ENCODE measurements at regions not wholly inside any gene's neighbourhood (a gene's known extent, or its start where the extent isn't known, plus 50 kb on each side); places are given as distances from the start of the nearest gene placed in this dataset.

- POLR2A ChIA-PET, result no interaction called here
- Mint-ChIP-seq H3K4me1 (ENCODE audit: low read depth) (no peaks in the 10 kb centered on the region), H3K36me3 (no peaks in the 10 kb centered on the region), H3K27me3 (peaks cover 1% of the 10 kb centered on the region), H3K4me3 (no peak overlapping the region), H3K27ac (no peak overlapping the region), H3K9me3 (no peaks in the 10 kb centered on the region)
- intact Hi-C loops (cut with micrococcal nuclease), result no loop called here
- no peak for DNase-seq
- CTCF ChIA-PET, result interaction anchor here (0.7 kb wide), 1 partner anchor 103 kb away, joined by 4 read pairs; no protein-coding TSS in a partner anchor
Measured at GRCh38 chr12:13786646-13787045, 194.8 kb downstream of the GRIN2B start.

DNA sequence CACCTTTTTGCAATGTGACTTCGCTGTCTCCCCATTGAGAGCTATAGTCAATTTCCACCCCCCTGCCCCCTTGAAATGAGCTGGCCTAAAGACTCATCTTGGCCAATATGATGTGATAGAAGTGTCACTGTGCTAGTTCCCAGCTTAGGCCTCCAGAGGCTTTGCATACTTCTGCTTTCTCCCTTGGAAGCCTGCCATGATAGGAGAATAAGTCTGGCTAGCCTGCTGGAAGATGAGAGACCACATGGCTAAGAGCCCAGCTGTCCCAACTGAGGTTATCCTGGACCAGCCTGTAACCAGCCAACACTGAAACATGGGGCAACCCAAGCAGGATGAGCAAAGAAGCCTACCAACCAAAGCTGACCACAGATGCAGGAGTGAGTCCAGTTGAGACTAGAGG is 196.9 kb downstream of the GRIN2B start:
- ChIA-PET POLR2A (no interaction called here), CTCF (no interaction called here)
- no peak for DNase-seq
- Mint-ChIP-seq H3K27me3 (peaks cover 1% of the 10 kb centered on the region), H3K36me3 (no peaks in the 10 kb centered on the region), H3K9me3 (no peaks in the 10 kb centered on the region), H3K27ac (no peak overlapping the region), H3K4me3 (no peak overlapping the region), H3K4me1 (ENCODE audit: low read depth) (no peaks in the 10 kb centered on the region)
- intact Hi-C loops (cut with micrococcal nuclease), result no loop called here

DNA sequence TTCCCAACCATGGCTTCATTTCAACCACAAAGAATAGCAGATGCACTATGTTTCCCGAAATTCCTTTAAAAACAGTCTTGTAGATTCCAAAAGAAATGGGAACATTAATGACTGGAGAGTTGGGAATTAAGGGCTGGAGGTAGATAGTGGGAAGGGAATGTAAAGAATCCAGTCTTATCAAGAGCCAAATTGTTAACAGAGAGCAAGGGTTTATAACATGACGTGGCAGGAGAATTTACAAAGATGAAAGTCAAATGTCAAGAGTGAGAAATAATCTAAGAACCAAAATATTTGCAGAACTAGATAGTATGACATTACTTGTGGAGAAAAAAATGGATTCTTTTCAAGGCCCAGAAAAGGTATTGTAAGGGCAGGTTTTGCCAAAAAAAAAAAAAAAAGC is 200.9 kb downstream of the GRIN2B start:
- H3K27me3 Mint-ChIP-seq, result peaks cover 1% of the 10 kb centered on the region
- no peak overlapping the region for H3K27ac Mint-ChIP-seq
- no peak for DNase-seq
- POLR2A ChIA-PET, result no interaction called here
- no peaks in the 10 kb centered on the region for H3K9me3 Mint-ChIP-seq
- H3K36me3 Mint-ChIP-seq, result no peaks in the 10 kb centered on the region
- intact Hi-C loops (cut with micrococcal nuclease), result no loop called here
- CTCF ChIA-PET, result no interaction called here
- H3K4me1 Mint-ChIP-seq (ENCODE audit: low read depth), result no peaks in the 10 kb centered on the region
- no peak overlapping the region for H3K4me3 Mint-ChIP-seq

GRCh38 chr12:13777374-13777773 is 204.0 kb downstream of the GRIN2B start:
- Mint-ChIP-seq H3K27me3 (no peaks in the 10 kb centered on the region), H3K27ac (no peak overlapping the region), H3K9me3 (no peaks in the 10 kb centered on the region), H3K4me3 (no peak overlapping the region), H3K36me3 (no peaks in the 10 kb centered on the region), H3K4me1 (ENCODE audit: low read depth) (no peaks in the 10 kb centered on the region)
- intact Hi-C loops (cut with micrococcal nuclease), result no loop called here
- ChIA-PET CTCF (no interaction called here), POLR2A (no interaction called here)
- no peak for DNase-seq

GRCh38 chr12:13772264-13772663 is 209.1 kb downstream of the GRIN2B start:
- Mint-ChIP-seq H3K4me1 (ENCODE audit: low read depth) (no peaks in the 10 kb centered on the region), H3K27ac (no peak overlapping the region), H3K36me3 (no peaks in the 10 kb centered on the region), H3K9me3 (no peaks in the 10 kb centered on the region), H3K27me3 (no peaks in the 10 kb centered on the region), H3K4me3 (no peak overlapping the region)
- DNase-seq, result no peak
- POLR2A ChIA-PET, result no interaction called here
- CTCF ChIA-PET, result no interaction called here
- intact Hi-C loops (cut with micrococcal nuclease), result no loop called here

GRCh38 chr12:13770576-13770975 is 210.8 kb downstream of the GRIN2B start:
- no peak overlapping the region for H3K4me3 Mint-ChIP-seq
- H3K9me3 Mint-ChIP-seq, result no peaks in the 10 kb centered on the region
- CTCF ChIA-PET, result no interaction called here
- intact Hi-C loops (cut with micrococcal nuclease), result no loop called here
- DNase-seq, result no peak
- no peaks in the 10 kb centered on the region for H3K27me3 Mint-ChIP-seq
- H3K27ac Mint-ChIP-seq, result no peak overlapping the region
- POLR2A ChIA-PET, result no interaction called here
- no peaks in the 10 kb centered on the region for H3K36me3 Mint-ChIP-seq
- H3K4me1 Mint-ChIP-seq (ENCODE audit: low read depth), result no peaks in the 10 kb centered on the region

DNA sequence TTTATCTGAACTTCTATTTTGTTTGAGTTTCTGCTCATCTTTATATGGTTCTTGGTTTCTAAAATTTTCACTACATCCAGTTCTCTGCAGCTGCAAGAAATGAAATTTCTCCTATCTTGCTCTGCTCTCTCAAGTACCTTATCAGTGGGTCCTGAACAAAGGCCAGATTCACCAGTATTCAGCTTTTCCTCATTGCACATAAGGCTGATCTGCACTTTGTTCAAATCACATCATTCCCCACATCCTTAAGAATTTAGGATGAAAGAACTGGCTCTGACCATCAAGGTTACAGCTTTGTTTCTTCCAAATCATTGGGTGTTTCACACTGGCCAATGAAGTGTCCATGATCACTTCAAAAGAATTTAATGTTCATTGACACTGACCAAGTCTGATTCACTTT is 211.4 kb downstream of the GRIN2B start:
- H3K36me3 Mint-ChIP-seq, result no peaks in the 10 kb centered on the region
- H3K27me3 Mint-ChIP-seq, result no peaks in the 10 kb centered on the region
- ChIA-PET CTCF (no interaction called here), POLR2A (no interaction called here)
- no peaks in the 10 kb centered on the region for H3K4me1 Mint-ChIP-seq (ENCODE audit: low read depth)
- DNase-seq, result no peak
- H3K4me3 Mint-ChIP-seq, result no peak overlapping the region
- no peak overlapping the region for H3K27ac Mint-ChIP-seq
- intact Hi-C loops (cut with micrococcal nuclease), result no loop called here
- H3K9me3 Mint-ChIP-seq, result no peaks in the 10 kb centered on the region

DNA sequence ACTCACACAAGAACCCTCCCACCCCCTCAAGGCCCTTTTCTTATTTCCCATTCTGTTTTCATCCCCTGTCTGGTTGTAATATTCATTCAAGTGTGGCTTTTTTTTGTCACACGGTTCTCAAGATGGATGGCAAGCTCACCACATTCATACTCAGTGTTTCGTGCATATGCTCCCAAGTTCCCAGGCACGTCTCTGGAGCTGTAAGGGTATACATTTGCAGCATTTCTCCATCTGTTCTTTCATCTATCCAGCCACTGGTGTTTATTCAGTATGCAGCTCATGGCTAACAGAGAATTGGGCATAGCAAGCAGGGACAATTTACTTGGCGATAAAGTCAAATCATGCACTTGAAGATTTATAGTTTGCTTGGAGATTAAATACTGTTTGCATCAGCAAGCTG is 212.1 kb downstream of the GRIN2B start:
- ChIA-PET POLR2A (no interaction called here), CTCF (no interaction called here)
- no peaks in the 10 kb centered on the region for H3K4me1 Mint-ChIP-seq (ENCODE audit: low read depth)
- H3K9me3 Mint-ChIP-seq, result no peaks in the 10 kb centered on the region
- intact Hi-C loops (cut with micrococcal nuclease), result no loop called here
- no peak overlapping the region for H3K4me3 Mint-ChIP-seq
- H3K27ac Mint-ChIP-seq, result no peak overlapping the region
- no peak for DNase-seq
- no peaks in the 10 kb centered on the region for H3K36me3 Mint-ChIP-seq
- H3K27me3 Mint-ChIP-seq, result no peaks in the 10 kb centered on the region

- CTCF ChIA-PET, result no interaction called here
- DNase-seq, result no peak
- no peaks in the 10 kb centered on the region for H3K4me1 Mint-ChIP-seq (ENCODE audit: low read depth)
- no peak overlapping the region for H3K27ac Mint-ChIP-seq
- no peaks in the 10 kb centered on the region for H3K36me3 Mint-ChIP-seq
- no peaks in the 10 kb centered on the region for H3K9me3 Mint-ChIP-seq
- intact Hi-C loops (cut with micrococcal nuclease), result no loop called here
- no peaks in the 10 kb centered on the region for H3K27me3 Mint-ChIP-seq
- no peak overlapping the region for H3K4me3 Mint-ChIP-seq
- POLR2A ChIA-PET, result no interaction called here
Measured at GRCh38 chr12:13764748-13765147, 216.7 kb downstream of the GRIN2B start.

DNA sequence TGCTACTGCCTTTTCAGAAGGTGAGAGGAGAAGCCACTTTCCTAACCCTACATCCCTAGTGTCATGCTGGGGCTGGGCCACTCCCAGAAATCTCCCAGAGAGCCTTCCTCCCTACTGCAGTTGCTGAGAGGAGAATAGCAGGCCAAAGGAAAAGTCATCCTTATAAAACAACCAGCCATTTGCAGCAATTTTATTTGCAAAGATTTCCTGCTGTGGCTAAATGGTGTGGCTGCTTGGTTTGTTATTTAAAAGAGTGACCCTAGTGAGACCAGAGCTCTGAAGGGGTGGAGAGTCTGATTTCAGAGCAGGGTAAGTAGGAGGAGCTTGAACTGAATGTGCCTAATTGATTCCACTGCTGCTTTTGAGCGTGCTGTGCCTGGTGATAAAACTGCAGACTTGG is 232.0 kb downstream of the GRIN2B start:
- no peak overlapping the region for H3K27ac Mint-ChIP-seq

GRCh38 chr12:13745111-13745860 is 236.1 kb downstream of the GRIN2B start:
- intact Hi-C loops (cut with micrococcal nuclease), result no loop called here
- ChIA-PET POLR2A (no interaction called here), CTCF (no interaction called here)
- no peaks in the 10 kb centered on the region for H3K36me3 Mint-ChIP-seq
- no peaks in the 10 kb centered on the region for H3K4me1 Mint-ChIP-seq (ENCODE audit: low read depth)
- DNase-seq, result no peak
- H3K9me3 Mint-ChIP-seq, result no peaks in the 10 kb centered on the region
- H3K27me3 Mint-ChIP-seq, result peaks cover 14% of the 10 kb centered on the region
- H3K27ac Mint-ChIP-seq, result no peak overlapping the region
- no peak overlapping the region for H3K4me3 Mint-ChIP-seq

More for the DNA sequence above, 232.0 kb downstream of the GRIN2B start:
- Mint-ChIP-seq H3K9me3 (no peaks in the 10 kb centered on the region), H3K4me1 (ENCODE audit: low read depth) (no peaks in the 10 kb centered on the region), H3K27me3 (peaks cover 11% of the 10 kb centered on the region), H3K4me3 (no peak overlapping the region), H3K36me3 (no peaks in the 10 kb centered on the region)
- CTCF ChIA-PET, result interaction anchor here (0.6 kb wide), 1 partner anchor 655 kb away, joined by 3 read pairs; no protein-coding TSS in a partner anchor
- DNase-seq, result no peak
- intact Hi-C loops (cut with micrococcal nuclease), result no loop called here
- POLR2A ChIA-PET, result no interaction called here

DNA sequence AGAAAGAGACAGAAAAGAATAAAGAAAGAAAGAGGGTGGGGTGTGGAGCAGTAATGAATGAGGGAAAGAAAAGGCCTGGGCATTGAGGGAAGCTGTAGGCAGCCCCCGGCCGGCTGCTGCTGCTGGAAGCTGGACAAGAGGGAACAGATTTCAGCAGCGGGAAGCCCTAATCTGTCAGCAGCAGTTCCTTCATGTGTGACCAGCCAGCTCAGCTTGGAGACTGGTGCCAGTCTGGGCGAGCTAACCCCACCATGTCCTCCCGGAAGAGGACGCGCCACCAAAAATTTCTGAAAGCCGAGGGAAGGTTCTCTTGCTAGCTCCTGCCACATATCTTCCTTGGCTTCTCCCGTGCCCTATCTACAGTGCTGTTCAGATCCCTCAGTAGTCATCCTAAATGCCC is 236.8 kb downstream of the GRIN2B start:
- H3K4me3 Mint-ChIP-seq, result no peak overlapping the region
- H3K27me3 Mint-ChIP-seq, result peaks cover 13% of the 10 kb centered on the region
- ChIA-PET CTCF (no interaction called here), POLR2A (no interaction called here)
- no peaks in the 10 kb centered on the region for H3K4me1 Mint-ChIP-seq (ENCODE audit: low read depth)
- no peak for DNase-seq
- intact Hi-C loops (cut with micrococcal nuclease), result no loop called here
- H3K9me3 Mint-ChIP-seq, result no peaks in the 10 kb centered on the region
- H3K36me3 Mint-ChIP-seq, result no peaks in the 10 kb centered on the region
- H3K27ac Mint-ChIP-seq, result no peak overlapping the region

DNA sequence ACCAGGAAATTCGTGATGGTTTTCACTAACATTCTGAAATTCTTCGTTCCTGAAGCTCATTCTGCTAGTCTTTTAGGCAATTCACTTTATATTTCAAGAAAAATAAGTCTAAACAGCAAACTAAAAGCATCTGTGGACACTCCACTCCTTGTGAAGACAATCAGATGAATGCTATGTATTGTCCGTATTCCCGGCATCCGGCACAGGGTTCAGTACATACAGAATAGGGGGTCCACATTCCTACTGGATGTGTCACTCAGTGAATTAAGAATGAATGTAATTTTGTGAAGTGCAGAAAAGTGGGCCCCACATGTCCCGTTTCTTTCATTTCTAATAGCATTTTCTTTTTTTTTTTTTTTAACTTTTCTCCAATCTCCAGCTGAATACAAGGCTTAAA is 241.3 kb downstream of the GRIN2B start:
- intact Hi-C loops (cut with micrococcal nuclease), result no loop called here
- Mint-ChIP-seq H3K9me3 (no peaks in the 10 kb centered on the region), H3K4me3 (no peak overlapping the region), H3K36me3 (no peaks in the 10 kb centered on the region), H3K27ac (no peak overlapping the region), H3K4me1 (ENCODE audit: low read depth) (no peaks in the 10 kb centered on the region), H3K27me3 (peaks cover 8% of the 10 kb centered on the region)
- ChIA-PET POLR2A (no interaction called here), CTCF (no interaction called here)
- no peak for DNase-seq

Data from activated CD4-positive, alpha-beta memory T cell treated with anti-CD3 and anti-CD28 coated beads for 36 hours (primary cell).